Memory B cell (primary cell): ENCODE measurements at regions not wholly inside any gene's neighbourhood (a gene's known extent, or its start where the extent isn't known, plus 50 kb on each side); places are given as distances from the start of the nearest gene placed in this dataset.
A peak's percentile ranks its signal among the peaks of the same experiment; 100 is the strongest.

Experiments used
- ATAC-seq: fragments of 150-1000 bp; cut with Tn5 transposase; 2 replicates; pipeline ENCODE4 v1.10.0; 2021; ENCODE audit warnings: low read depth, mild to moderate bottlenecking, moderate library complexity
- DNase-seq, 2 donors: peaks; one replicate each; pipeline ENCODE4 v3.0.0; 2022; ENCODE audit warnings: low spot score in 2 of 2
- H3K27ac Mint-ChIP-seq: one replicate; pipeline ENCODE4 v1.8.0; 2022; ENCODE audit warnings: mild to moderate bottlenecking, moderate library complexity, mixed read lengths
- H3K27me3 Mint-ChIP-seq: one replicate; pipeline ENCODE4 v1.8.0; 2022; ENCODE audit warnings: mixed read lengths
- H3K36me3 Mint-ChIP-seq: one replicate; pipeline ENCODE4 v1.8.0; 2022; ENCODE audit warnings: mild to moderate bottlenecking, mixed read lengths
- H3K4me1 Mint-ChIP-seq: one replicate; pipeline ENCODE4 v1.8.0; 2022; ENCODE audit warnings: mixed read lengths
- H3K4me3 Mint-ChIP-seq: one replicate; pipeline ENCODE4 v1.8.0; 2022; ENCODE audit warnings: mild to moderate bottlenecking, moderate library complexity, mixed read lengths
- H3K9me3 Mint-ChIP-seq: one replicate; pipeline ENCODE4 v1.8.0; 2022; ENCODE audit warnings: mixed read lengths

GRCh38 chr20:4609511-4609910 is 76.7 kb upstream of the PRNP start:
- DNase-seq (no peak), ATAC-seq (no peak)
- peaks cover 3% of the 10 kb centered on the region for H3K27me3 Mint-ChIP-seq
- H3K9me3 Mint-ChIP-seq: no peaks in the 10 kb centered on the region
- H3K36me3 Mint-ChIP-seq: no peaks in the 10 kb centered on the region
- peaks cover 26% of the 10 kb centered on the region for H3K4me1 Mint-ChIP-seq
- no peak overlapping the region for H3K4me3 Mint-ChIP-seq
- H3K27ac Mint-ChIP-seq: peak overlapping the region; percentile 3

- Mint-ChIP-seq H3K4me1 (peaks cover 22% of the 10 kb centered on the region), H3K4me3 (no peak overlapping the region), H3K9me3 (no peaks in the 10 kb centered on the region), H3K27ac (no peak overlapping the region), H3K36me3 (no peaks in the 10 kb centered on the region), H3K27me3 (peaks cover 4% of the 10 kb centered on the region)
- DNase-seq (no peak), ATAC-seq (no peak)
Measured at GRCh38 chr20:4608861-4609260, 77.4 kb upstream of the PRNP start.

- no peaks in the 10 kb centered on the region for H3K9me3 Mint-ChIP-seq
Measured at GRCh38 chr20:4607287-4607713, 79.0 kb upstream of the PRNP start.

GRCh38 chr20:4606051-4606450 is 80.2 kb upstream of the PRNP start:
- Mint-ChIP-seq H3K27ac (no peak overlapping the region), H3K9me3 (no peaks in the 10 kb centered on the region), H3K4me1 (peaks cover 16% of the 10 kb centered on the region), H3K27me3 (peaks cover 10% of the 10 kb centered on the region), H3K36me3 (no peaks in the 10 kb centered on the region), H3K4me3 (no peak overlapping the region)
- DNase-seq (no peak), ATAC-seq (no peak)

More at GRCh38 chr20:4607287-4607713, 79.0 kb upstream of the PRNP start:
- Mint-ChIP-seq H3K36me3 (no peaks in the 10 kb centered on the region), H3K4me1 (peaks cover 16% of the 10 kb centered on the region), H3K4me3 (no peak overlapping the region), H3K27ac (peak overlapping the region; percentile 53), H3K27me3 (peaks cover 6% of the 10 kb centered on the region)
- ATAC-seq (peak; percentile 90), DNase-seq (peak; percentile 59 to 71)

- H3K4me1 Mint-ChIP-seq: peaks cover 15% of the 10 kb centered on the region
Measured at GRCh38 chr20:4605166-4605565, 81.1 kb upstream of the PRNP start.

GRCh38 chr20:4604580-4604979 is 81.7 kb upstream of the PRNP start:
- Mint-ChIP-seq H3K36me3 (no peaks in the 10 kb centered on the region), H3K27ac (no peak overlapping the region), H3K4me3 (no peak overlapping the region), H3K9me3 (no peaks in the 10 kb centered on the region), H3K4me1 (peaks cover 11% of the 10 kb centered on the region), H3K27me3 (peaks cover 14% of the 10 kb centered on the region)
- DNase-seq (no peak), ATAC-seq (no peak)

More at GRCh38 chr20:4605166-4605565, 81.1 kb upstream of the PRNP start:
- DNase-seq (no peak), ATAC-seq (no peak)
- Mint-ChIP-seq H3K4me3 (no peak overlapping the region), H3K9me3 (no peaks in the 10 kb centered on the region), H3K27me3 (peaks cover 13% of the 10 kb centered on the region), H3K27ac (no peak overlapping the region), H3K36me3 (no peaks in the 10 kb centered on the region)

- no peak overlapping the region for H3K4me3 Mint-ChIP-seq
- no peaks in the 10 kb centered on the region for H3K9me3 Mint-ChIP-seq
- peaks cover 11% of the 10 kb centered on the region for H3K4me1 Mint-ChIP-seq
- peaks cover 17% of the 10 kb centered on the region for H3K27me3 Mint-ChIP-seq
- no peak for ATAC-seq
- H3K36me3 Mint-ChIP-seq: no peaks in the 10 kb centered on the region
- no peak overlapping the region for H3K27ac Mint-ChIP-seq
- DNase-seq: no peak
Measured at GRCh38 chr20:4603724-4604123, 82.5 kb upstream of the PRNP start.

GRCh38 chr20:4602297-4602631 is 84.0 kb upstream of the PRNP start:
- no peak overlapping the region for H3K27ac Mint-ChIP-seq
- no peaks in the 10 kb centered on the region for H3K9me3 Mint-ChIP-seq
- no peak overlapping the region for H3K4me3 Mint-ChIP-seq
- DNase-seq (no peak), ATAC-seq (no peak)
- H3K36me3 Mint-ChIP-seq: no peaks in the 10 kb centered on the region
- H3K27me3 Mint-ChIP-seq: peaks cover 19% of the 10 kb centered on the region
- peaks cover 2% of the 10 kb centered on the region for H3K4me1 Mint-ChIP-seq

- Mint-ChIP-seq H3K9me3 (no peaks in the 10 kb centered on the region), H3K4me1 (no peaks in the 10 kb centered on the region), H3K27me3 (peaks cover 21% of the 10 kb centered on the region), H3K36me3 (no peaks in the 10 kb centered on the region), H3K4me3 (no peak overlapping the region), H3K27ac (no peak overlapping the region)
- ATAC-seq (no peak), DNase-seq (no peak)
Measured at GRCh38 chr20:4601630-4602296, 84.5 kb upstream of the PRNP start.

- Mint-ChIP-seq H3K27ac (no peak overlapping the region), H3K36me3 (no peaks in the 10 kb centered on the region), H3K27me3 (peaks cover 21% of the 10 kb centered on the region), H3K9me3 (no peaks in the 10 kb centered on the region), H3K4me1 (no peaks in the 10 kb centered on the region), H3K4me3 (no peak overlapping the region)
- DNase-seq: no peak
- no peak for ATAC-seq
Measured at GRCh38 chr20:4600308-4601014, 85.8 kb upstream of the PRNP start.

GRCh38 chr20:4597215-4597614 is 89.0 kb upstream of the PRNP start:
- peaks cover 25% of the 10 kb centered on the region for H3K27me3 Mint-ChIP-seq
- ATAC-seq: no peak
- peaks cover 5% of the 10 kb centered on the region for H3K4me1 Mint-ChIP-seq
- no peaks in the 10 kb centered on the region for H3K36me3 Mint-ChIP-seq
- H3K9me3 Mint-ChIP-seq: no peaks in the 10 kb centered on the region
- DNase-seq: no peak
- no peak overlapping the region for H3K4me3 Mint-ChIP-seq
- H3K27ac Mint-ChIP-seq: no peak overlapping the region

GRCh38 chr20:4593149-4593525 is 93.1 kb upstream of the PRNP start:
- DNase-seq (no peak), ATAC-seq (no peak)
- Mint-ChIP-seq H3K4me3 (peak overlapping the region; percentile 82), H3K4me1 (peaks cover 5% of the 10 kb centered on the region), H3K27me3 (peaks cover 18% of the 10 kb centered on the region), H3K9me3 (no peaks in the 10 kb centered on the region), H3K36me3 (no peaks in the 10 kb centered on the region), H3K27ac (no peak overlapping the region)

GRCh38 chr20:4592316-4593148 is 93.7 kb upstream of the PRNP start:
- H3K27ac Mint-ChIP-seq: no peak overlapping the region
- H3K4me3 Mint-ChIP-seq: peak overlapping the region; percentile 82
- no peaks in the 10 kb centered on the region for H3K9me3 Mint-ChIP-seq
- ATAC-seq (peak; percentile 52), DNase-seq (peak; percentile 44 to 71)
- H3K27me3 Mint-ChIP-seq: peaks cover 16% of the 10 kb centered on the region
- peaks cover 5% of the 10 kb centered on the region for H3K4me1 Mint-ChIP-seq
- H3K36me3 Mint-ChIP-seq: no peaks in the 10 kb centered on the region

GRCh38 chr20:4591975-4592315 is 94.3 kb upstream of the PRNP start:
- Mint-ChIP-seq H3K4me3 (no peak overlapping the region), H3K9me3 (no peaks in the 10 kb centered on the region), H3K27me3 (peaks cover 14% of the 10 kb centered on the region), H3K36me3 (no peaks in the 10 kb centered on the region), H3K4me1 (peaks cover 5% of the 10 kb centered on the region), H3K27ac (no peak overlapping the region)
- ATAC-seq (no peak), DNase-seq (no peak)
